DMS79 (cell line): ENCODE measurements at regions not wholly inside any gene's neighbourhood (a gene's known extent, or its start where the extent isn't known, plus 50 kb on each side); places are given as distances from the start of the nearest gene placed in this dataset.

ENCODE experiments used
- DNase-seq: peaks from one replicate; lab custom pipeline; 2025; lab: John Stamatoyannopoulos, UW

- no peak for DNase-seq
Measured at GRCh38 chr16:13393816-13394215, 492.4 kb downstream of the SHISA9 start.

GRCh38 chr16:13394488-13394887, 493.1 kb downstream of the SHISA9 start:
- no peak for DNase-seq

DNA sequence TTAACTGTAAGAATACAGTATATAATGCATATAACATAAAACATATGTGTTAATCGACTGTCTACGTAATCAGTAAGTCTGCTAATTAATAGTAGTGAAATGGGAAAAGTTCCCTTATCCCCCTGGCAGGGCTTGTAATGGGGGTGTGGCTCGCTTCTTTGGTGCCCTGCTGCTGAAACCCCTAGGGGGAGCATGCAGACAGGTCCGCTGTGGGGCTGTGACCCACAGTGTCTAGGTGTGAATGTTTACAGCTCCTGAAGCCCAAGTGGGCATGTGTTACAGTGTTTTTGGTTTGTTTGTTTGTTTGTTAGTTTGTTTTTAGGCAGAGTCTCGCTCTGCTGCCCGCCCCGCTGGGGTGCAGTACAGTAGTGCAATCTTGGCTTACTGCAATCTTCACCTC, 495.7 kb downstream of the SHISA9 start:
- no peak for DNase-seq

GRCh38 chr16:13401641-13402040, 500.2 kb downstream of the SHISA9 start:
- DNase-seq, result no peak

- DNase-seq, result no peak
Measured at GRCh38 chr16:13402601-13403000, 501.2 kb downstream of the SHISA9 start.

GRCh38 chr16:13403326-13403725, 501.9 kb downstream of the SHISA9 start:
- DNase-seq, result no peak

DNA sequence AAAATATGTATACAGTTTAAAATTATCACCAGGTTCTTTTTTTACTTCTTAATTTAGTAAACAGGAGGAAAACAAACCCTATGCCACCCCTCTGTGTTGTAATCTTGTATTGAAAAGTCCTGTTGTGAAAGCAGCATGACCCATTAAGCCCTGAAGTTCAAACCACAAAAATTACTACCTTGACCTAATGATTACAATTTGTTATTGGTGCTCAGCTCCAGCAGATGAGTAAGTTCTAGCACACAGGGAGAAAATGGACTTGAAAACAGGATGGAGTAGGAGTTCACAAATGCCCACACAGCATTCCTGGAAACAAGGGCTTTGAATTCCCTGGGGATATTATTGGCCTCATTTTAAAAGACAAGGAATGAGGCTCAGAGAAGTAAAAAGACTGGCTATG, 505.8 kb upstream of the ERCC4 start:
- no peak for DNase-seq

DNA sequence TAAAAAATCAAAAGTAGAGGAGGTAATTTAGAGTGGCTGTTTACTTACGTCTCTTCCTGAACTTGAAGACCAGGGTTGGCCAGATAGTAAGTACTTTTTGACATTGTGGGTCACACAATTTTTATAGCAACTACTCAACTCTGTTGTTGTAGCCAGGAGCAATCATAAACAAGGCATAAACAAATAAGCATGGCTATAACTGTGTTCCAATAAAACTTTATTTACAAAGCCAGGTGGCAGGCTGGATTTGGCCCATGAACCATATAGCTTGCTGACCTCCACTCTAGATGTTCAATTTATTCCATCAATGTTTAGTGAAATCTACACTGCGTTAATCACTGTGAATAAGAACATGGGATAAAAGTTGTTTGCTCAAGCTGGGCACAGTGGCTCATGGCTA, 500.4 kb upstream of the ERCC4 start:
- DNase-seq, result no peak

- DNase-seq, result no peak
Measured at GRCh38 chr16:13421726-13422125, 498.2 kb upstream of the ERCC4 start.

GRCh38 chr16:13425836-13426235, 494.1 kb upstream of the ERCC4 start:
- DNase-seq, result no peak

DNA sequence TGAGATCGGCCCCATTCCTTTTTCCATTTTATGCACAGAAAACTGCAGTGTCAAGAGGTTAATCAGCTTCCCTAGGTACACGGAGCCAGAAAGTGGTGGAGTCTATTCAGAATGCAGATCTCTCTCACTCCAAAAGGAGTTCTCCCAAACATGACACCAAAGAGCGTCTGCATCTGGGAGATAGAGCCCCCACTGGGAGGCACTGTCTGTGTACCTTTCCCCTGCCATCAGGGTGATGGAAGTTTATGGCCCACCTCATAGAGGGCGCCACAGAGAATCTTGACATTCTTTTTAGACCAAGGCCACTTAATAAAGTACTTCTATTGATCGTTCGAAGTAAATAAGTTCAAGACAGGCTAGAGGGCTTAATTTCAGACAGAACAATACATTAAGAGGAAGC, 493.7 kb upstream of the ERCC4 start:
- DNase-seq, result no peak

- no peak for DNase-seq
Measured at GRCh38 chr16:13426736-13427135, 493.2 kb upstream of the ERCC4 start.

DNA sequence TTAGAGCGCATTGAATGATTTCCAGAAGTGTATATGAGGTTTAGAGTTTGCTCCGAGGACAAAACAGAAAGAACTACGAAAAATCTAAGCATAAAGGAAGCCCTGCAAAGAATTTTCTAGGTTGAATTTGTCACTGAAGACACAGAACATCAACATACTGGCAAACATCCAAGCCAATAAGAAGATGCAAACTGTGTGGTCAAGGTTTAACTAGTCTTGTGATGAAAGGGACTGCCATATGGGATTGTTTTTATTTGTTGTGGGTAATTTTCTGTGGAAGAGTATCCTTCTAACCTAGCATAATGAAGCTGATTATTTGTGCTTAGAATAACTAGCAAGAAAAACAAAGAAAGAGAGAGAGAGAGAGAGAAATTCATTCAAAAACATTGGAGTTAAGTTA, 492.0 kb upstream of the ERCC4 start:
- DNase-seq, result peak; percentile 39

- no peak for DNase-seq
Measured at GRCh38 chr16:13429416-13429815, 490.5 kb upstream of the ERCC4 start.

GRCh38 chr16:13435415-13435814, 484.5 kb upstream of the ERCC4 start:
- DNase-seq, result no peak

- no peak for DNase-seq
Measured at GRCh38 chr16:13435873-13436474, 484.0 kb upstream of the ERCC4 start.

DNA sequence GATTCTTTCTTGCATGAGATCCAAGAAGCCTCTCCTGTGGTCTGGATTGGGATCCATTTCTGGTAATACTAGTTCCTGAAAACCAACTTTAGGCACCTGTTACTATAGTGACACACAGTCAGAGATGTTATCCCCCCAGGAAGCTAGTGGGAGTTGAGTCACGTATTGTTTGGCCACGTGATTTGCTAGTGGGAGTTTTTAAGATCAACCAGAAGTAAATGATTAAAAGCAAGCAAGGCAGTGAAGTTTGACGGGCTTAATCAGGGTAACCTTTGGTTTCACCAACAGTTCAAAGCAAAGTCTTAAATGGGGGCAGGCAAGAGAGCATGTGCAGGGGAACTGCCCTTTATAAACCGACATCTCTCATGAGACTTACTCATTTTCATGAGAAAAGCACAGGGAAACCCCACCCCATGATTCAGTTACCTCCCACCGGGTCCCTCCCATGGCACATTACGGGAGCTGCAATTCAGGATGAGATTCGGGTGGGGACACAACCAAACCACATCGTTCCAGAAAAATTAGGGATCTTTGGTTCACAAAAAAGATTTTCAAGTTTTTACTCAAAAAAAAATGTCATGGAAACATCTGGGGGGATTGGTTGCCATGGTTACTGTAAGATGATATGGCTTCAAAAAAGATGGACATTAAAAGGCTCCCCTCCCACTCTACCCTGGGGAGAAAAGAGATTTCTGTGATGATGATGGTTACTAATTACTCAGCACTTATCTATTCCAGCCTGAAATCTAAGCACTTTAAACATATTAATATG, 483.1 kb upstream of the ERCC4 start:
- no peak for DNase-seq

GRCh38 chr16:13437413-13437795, 482.6 kb upstream of the ERCC4 start:
- no peak for DNase-seq

DNA sequence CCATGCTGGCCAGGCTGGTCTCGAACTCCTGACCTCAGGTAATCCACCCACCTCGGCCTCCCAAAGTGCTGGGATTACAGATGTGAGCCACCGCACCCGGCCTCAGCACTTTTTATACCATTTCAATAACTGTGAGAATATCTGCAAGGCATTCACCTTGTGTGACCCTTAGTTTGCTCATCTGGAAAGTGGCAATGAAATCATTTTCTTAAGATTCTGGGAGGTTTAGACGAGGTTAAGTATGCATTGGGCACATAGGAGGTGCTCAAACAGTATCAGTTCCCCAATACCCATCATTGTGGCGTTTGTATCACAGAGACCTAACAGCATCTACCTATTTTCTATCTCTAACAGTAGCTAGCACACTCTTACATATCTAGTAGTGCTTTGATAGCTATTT, 481.9 kb upstream of the ERCC4 start:
- DNase-seq, result no peak

- no peak for DNase-seq
Measured at GRCh38 chr16:13439766-13440165, 480.2 kb upstream of the ERCC4 start.

DNA sequence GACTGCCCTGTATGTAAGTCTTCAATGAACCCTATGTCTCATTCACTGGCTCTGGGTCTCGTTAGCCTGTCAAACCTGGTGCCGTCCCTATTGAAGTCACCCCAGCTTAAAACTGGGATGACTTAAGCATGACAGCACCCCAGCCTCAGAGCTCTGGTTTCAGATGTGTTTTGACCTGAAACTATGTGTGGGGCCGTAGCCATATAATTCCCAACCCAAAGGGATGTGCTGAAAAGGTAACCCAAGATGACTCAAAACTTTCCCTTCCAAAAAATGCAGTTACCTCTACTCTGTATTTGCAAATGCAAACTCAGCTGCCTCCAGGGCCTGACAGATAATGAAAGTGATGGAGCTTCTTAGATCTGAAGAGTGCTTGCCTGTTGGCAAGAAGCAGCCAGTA, 478.3 kb upstream of the ERCC4 start:
- DNase-seq, result no peak

DNA sequence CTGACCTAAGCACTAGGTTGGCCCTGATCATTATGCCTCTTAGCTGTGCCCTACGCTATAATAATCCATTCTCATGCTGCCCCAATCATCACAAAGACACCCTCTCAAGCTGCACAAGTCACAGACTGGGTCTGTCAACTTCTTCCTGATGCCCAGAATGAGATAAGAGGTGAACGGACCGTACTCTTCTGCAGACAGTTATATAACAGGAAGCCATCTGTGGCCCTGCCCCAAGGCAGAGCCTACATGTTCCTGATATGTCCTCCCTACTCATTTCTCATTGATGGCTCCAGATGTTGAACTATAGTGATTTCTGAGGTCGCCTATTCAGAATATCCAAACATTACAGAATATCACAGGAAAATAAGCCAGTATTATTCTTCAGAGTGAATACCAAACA, 471.6 kb upstream of the ERCC4 start:
- no peak for DNase-seq

DNA sequence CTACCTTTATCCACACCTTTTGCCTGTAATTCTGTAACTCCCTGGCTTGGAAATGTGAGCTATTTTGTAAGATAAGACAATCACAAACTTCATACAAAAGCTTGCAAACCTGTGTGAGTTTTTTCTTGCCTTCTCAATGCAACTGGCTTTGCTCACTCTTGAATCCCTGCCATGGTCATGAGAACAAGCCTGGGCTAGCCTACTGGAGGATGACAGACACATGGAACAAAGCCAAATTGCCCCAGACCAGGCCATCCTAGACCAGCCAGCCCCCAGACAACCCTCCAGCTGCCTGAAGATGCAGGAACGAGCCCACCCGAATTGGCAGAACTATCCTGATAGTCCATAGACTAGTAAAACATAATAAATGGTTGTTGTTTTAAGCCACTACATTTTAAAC, 466.6 kb upstream of the ERCC4 start:
- DNase-seq, result peak; percentile 50

DNA sequence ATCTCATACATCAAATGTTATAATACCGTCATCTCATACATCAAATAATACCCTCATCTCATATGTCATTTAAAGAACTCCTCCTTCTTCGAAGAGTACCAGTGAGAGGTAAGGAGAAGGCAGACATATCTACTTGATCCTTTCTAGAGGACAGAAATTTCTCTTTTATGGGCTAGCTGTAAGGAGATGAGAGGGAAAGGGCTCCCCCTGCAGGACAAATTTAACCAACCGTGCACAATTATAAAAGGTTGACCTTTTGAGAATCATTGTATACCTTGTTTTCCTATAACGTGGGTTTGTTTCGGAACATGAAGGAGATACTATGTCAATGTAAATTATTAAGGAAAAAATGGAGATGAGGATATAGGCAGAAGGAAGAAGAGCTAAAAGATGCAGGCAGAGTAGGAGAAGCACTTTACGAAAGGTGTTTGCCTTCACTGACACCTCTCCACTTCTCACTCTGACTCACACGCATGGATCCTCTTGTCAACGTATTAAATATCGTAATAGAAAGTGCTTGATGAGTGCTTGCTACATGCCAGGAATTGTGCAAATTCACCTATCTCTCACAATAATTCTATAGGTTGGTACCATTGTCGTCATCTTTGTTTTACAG, 465.9 kb upstream of the ERCC4 start:
- no peak for DNase-seq
